DMS114 treated with DMSO at 0.1 percent for 48 hours (cell line): ENCODE measurements at regions not wholly inside any gene's neighbourhood (a gene's known extent, or its start where the extent isn't known, plus 50 kb on each side); places are given as distances from the start of the nearest gene placed in this dataset.

Source experiments
- DNase-seq: peaks from one replicate; lab custom pipeline; 2025; ENCODE audit not compliant: unreplicated experiment; lab: John Stamatoyannopoulos, UW

DNA sequence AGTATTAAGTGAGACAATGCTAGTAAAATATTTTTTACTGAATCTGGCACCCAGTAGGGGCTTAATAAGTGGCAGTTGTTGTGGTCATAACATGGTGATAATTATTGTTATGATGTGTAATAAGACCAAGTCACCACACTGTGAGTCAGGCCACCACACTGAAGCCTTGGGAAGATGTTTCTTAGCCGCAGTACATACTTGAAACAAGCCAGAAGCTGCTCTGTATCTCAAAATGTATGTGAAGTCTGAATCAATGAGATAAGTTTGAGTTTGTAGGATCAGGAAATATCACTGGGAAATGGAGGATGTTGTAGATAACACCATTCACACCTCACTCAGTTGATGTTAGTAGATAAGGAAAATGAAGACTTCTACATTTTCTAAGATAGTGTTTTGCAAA is 51.3 kb upstream of the PTPN3 start:
- DNase-seq: no peak

DNA sequence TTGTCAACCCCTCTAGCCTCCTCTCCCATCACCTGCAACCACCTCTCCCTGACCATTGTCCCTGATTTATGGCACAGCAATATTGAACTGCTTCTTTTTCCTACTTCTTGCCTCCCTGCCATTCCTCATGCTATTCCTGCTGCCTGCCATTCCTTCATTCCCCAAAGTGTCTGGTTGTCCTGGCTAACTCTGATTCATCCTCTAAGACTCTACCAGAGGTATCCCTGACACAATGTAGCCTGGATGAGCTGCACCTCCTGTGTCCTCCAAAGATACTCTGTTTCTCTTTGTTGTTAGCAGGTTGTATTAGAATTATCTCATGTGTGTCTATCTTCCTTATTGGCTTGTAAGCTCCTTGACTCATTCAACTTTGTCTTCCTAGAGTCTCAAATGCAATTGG is 53.5 kb upstream of the PTPN3 start:
- DNase-seq: no peak

DNA sequence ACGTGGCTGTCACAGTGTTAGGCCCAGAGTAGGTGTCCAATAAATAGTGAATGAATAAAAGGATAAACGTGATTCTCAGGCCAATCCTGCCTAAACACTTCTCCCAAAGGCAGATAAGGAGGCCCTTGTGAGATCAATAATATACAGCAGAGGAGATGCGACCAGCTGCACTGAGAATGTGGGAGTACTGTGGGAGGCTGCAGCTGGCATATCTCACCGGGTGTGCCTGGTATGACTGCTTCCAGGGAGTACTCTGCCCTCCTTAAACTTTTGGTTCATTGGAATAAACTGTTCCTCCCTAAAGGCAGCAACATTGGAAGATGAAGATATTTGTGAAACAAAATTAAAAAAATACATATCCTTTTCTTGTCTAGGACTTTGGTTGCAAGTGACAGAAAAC is 57.1 kb upstream of the PTPN3 start:
- DNase-seq: no peak

DNA sequence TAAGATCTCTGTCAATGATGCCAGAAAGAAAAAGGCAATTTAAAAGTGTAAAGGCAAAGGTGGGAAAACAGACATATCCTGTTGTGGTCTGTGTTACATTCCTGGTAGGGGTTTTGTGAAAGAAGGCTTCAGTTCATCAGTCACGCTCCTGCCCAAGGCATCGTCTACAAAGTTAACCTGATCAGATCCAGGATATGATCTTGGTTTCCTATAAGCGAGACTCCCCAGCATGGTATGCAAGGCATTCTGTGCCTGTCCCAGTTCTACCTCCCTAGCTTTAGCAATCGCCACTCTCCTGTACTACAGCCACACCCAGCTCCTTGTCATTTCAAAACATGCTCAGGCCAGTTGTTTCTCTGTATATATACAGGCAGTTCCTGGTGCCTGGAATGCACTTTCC is 58.0 kb upstream of the PTPN3 start:
- DNase-seq: no peak

DNA sequence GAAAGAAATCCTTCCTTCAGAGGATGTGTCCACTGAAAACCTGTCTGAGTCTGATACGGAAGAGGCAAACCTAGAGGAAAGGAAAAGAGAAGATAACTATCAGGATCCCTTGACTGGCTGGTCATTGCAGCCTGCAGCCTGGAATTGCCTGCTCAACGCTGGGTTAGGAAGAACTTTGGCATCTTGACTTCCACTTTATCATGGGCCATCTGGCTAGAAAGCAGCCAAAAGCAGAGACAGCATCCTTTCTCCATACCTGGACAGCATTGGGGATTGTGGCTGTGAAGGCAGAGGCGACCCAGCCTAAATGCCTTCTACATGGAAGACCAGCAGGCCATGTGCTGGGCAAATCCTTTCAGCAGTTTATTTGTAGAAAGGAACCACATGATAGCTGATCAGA is 58.7 kb upstream of the PTPN3 start:
- no peak for DNase-seq

DNA sequence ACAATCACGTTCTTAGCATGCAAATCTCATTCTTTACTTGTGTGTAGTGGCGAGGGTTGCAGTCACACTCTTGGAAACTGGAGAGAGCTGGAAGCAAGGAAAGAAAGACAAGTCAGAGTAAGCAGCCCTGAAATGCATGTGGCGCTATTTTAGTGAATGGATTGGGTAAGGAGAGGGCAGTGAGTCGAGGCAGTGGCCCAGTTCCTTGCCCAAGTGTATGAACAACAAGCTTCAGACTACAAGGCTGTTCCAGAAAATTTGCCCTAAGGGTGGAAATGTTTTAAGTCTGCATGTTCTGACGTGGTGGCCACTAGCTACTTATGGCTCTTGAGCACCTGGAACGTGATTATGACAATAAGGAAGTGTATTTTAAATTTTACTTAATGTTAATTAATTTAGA is 59.4 kb upstream of the PTPN3 start:
- DNase-seq: no peak

DNA sequence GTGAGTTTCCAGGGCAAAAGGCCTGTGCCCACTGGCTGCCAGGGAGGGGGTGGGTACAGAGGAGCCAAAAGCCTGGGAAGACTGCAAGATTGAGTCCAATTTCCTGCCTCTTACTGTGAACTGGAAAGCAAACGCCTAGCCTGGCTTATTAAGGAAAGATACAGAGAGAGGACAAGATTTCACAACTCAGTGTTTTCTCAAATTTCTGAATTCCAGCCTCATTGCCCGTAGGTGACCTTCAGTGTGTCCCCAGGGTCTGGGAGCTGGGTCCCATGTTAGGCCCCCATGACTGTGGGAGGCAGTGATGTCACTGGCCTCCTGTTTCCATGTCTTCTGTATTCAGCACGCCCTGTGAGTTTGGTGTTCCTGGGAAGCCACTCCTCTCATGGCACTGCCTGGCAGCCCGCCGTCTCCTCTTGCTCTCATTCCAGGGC is 60.6 kb upstream of the PTPN3 start:
- no peak for DNase-seq

DNA sequence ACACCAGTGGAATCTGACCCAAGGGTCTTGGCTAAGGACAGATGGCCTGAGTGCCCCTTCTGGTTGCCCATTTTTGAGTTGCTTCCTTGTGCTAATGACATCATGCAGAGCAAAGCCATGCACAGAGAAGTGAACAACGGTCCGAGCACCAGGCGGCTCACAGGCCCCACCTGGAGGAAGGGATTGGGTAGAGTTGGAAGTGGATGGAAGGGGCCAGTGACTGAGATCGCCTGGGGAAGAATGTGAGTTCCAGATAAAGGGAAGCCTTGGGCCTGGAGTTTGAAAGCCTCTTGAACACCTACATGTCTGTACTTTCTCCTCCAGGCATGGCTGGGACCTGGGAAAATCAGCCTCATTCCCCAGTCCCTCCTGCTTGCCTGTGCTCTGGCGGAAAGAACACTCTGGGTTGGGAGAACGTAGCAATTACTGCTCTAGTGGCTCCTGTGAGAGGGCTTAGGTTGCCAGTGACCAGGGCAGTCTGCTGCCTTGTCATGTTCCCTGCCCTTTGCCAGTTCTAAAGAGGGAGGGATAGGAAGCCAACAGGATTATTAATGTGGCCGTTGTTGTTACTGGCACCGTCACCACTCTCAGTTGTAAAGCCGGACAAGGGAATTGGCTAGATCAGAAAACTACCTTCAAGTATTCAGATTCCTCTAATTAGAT is 62.5 kb upstream of the PTPN3 start:
- no peak for DNase-seq

DNA sequence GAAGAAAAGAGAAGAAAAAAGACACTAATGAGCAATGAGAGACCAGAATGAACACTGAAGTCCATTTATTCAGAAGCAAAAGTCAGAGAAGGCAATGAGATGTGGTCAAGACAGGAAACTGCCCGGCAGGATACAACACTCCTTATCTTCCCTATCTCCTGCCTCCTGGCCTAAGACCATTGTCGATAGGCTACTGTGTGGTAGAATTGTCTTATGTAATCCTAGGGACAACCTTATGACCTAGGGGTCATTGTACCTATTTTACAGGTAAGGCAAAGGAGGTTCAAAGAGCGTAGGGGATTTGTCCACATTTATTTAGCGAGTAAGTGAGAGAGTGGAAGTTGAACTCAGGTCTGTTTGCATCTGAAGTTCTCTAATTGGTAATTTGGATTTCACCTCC is 63.0 kb upstream of the PTPN3 start:
- DNase-seq: no peak

DNA sequence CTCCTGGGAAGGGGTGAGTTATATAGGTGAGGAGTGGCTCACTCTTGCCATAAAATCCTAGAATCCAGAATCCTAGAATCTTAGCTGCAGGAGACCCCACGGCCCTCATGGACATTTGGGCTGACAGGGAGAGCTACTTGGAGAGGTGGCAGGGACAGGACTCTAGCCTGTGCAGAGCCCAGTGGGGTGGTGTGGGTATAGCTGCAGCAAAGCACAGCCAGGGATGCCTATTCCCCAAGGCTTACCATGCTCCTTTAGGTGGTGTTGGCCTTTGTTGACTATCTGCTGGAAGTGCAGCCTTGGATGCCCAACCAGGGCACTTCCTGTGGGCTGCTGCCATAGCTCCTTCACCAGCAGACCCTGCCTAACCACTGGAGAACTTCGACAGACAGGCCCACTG is 70.0 kb upstream of the PTPN3 start:
- no peak for DNase-seq

DNA sequence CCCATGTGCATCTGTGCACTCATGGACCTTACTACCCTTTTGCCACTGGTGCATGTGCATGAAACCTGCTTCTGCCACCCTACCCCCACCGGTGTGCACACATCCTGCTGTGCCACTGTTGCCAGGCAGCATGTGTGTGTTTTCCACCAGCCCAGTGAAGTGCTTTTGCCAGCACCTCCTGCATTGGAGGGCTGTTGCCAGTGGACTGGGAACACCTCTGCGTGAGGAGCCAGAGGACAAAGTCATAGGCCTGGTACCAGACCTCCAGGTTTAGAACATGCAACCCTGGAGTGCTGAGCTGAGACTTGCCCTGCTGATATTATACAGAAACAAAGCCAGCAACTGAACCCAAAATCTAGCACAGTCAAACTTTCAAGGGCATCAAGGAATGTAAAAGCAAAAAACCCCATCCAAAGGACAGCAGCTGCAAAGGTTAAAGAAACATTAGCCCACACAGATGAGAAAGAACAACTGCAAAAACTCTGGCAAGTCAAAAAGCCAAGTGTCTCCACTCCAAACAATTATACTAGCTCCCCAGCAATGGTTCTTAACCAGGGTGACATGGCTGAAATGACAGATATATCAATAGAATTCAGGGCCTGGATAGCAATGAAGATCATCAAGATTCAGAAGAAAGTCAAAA is 70.6 kb upstream of the PTPN3 start:
- no peak for DNase-seq

DNA sequence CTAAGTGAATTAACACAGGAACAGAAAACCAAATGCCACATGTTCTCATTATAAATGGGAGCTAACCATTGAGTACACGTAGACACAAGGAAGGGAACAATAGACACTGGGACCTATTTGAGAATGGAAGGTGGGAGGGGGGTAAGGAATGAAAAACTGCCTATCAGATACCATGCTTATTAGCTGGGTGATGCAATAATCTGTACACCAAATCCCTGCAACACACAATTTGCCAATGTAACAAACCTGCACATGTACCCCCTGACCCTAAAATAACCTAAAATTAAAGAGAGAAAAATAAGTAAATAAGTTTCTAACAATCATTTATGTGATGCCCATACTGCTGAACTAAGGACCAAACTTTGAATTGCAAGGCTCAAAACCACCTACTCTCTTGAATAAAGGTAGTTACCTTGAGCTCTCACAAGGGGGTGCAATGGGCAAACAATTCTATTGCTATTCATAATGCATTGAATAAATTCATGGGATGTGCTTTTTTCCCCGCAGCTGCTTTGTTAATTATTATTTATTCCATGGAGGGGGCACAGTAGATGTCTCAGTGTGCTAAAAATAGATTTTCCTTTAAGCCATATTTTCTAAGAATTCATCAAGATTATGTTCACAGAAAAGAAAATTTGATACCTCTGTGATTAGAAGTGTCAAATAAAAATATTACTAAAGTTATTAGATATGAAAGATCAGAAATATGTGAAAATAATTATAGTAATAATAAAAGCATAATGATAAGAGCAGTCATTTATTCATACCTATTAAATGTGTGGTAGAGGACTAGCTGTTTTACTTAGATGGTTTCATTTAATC is 76.2 kb upstream of the PTPN3 start:
- peak; percentile 21 for DNase-seq

DNA sequence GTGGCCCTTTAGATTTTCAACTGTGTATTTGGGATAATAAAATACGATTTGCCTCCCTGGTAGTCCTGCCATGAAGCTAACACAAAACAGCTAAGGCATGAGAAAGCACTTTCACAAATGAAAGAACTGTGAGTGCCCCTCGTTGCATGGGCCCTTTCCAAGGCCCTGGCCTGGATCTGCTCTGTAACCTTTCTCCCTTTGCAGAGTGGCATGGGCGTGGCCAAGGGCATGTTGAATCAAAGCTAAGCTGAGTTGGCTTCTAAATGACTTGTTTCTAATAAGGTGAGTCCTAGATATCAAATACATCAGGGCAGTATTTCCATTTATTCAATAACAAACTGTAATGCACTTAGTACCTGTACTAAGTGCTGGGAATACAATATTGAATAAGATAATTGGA is 78.7 kb upstream of the PTPN3 start:
- DNase-seq: no peak

DNA sequence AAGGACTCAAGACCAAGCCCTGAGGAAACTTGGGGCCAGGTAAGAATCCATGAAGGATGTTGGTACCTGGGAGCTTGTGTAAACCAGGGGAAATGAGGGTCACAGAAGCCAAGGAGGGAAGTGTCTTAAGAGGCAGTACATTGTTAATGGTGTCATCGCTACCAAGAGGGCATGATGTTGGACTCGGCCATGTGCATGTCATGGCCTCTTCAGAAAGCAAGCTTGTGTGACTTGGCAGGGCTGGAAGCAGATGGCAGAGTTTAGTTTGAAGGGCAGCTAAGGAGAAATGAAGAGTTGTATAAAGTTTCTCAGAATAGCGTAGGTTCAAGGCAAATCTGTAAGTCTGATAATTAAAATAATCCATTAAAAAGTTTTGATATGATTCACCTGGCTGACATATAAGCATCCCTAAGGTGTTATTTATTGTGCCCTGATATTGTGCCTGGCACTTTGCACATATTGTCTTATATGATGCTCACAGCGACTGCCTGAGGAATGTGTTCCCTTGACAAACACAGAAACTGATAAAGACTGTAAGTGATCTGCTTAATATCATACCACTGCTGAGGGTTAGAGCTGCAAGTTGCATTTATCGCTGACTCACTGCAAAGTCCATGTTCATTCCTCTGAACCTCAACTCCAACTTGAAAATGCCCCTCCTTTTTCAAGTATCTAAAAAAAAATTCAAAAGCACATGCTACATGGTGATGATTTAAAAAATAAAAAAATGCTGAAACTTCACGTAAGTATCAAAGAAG is 81.3 kb upstream of the PTPN3 start:
- no peak for DNase-seq

DNA sequence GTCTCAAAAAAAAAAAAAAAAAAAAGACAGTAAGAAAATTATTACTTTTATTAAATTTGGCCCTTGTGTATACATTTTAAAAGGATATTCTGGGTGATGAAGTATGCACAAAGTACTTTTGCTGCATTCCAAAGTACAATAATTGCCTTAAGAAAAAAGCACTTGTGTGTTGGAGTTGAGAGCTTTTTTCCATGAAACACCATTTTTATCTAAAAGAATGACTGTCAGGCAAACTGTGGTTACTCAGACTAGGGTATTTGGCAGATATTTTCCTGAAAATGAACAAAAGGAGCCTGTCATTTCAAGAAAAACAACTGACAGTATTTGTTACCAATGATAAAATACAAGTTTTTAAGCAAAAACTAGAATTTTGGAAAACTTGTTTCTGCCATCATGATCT is 84.3 kb upstream of the PTPN3 start:
- no peak for DNase-seq

DNA sequence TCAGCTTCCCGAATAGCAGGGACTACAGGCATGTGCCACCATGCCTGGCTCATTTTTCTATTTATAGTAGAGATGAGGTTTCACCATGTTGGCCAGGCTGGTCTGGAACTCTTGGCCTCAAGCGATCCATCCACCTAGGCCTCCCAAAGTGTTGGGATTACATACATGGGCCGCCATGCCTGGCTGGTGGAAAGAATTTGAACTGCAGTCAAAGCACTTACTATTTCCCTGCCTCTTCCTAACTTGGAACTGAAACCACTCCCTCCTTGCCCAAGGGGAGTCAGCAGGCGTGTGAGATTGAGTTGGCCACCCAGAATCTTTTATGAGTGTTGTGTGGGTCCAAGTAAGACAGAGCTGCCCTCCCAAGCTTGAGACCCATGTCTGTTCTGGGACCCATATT is 86.1 kb upstream of the PTPN3 start:
- no peak for DNase-seq

DNA sequence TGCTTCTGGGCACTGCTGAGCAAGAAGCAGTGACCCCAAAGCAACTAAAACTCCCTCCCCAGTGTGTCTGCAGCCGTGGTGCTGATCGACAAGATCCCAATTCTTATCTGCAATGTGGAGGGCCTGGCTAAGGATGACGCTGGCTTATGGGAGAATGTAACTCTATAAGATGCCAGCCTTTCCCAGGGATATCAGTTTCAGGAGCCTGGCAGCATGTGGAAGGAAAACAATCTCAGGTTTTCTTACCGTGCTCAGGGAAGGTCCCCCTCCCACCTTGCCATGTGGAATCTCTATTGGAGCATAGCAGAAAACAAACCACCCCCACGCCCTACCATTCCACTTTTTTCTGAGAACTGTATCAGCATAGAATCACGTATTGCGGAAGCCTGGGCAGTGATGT is 87.7 kb upstream of the PTPN3 start:
- no peak for DNase-seq

DNA sequence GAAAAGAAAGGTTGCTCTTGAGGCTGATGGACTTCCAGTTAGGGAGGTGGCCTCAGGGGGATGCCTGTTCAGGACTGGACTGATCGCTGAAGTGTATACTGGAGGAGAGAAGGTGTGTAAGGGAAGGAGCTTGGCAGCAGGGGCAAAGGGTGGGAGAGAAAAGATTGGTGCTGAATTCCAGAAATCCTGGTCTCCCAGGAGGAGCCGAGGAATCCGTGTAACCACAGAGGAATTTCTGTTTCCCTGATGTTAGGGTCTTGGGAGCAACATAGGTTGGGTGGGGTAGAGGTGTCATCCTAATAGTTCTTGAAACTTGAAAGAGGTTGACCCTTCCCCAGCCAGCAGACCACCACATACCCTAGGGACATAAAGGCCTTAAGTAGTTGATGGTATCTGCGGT is 88.9 kb upstream of the PTPN3 start:
- DNase-seq: no peak

DNA sequence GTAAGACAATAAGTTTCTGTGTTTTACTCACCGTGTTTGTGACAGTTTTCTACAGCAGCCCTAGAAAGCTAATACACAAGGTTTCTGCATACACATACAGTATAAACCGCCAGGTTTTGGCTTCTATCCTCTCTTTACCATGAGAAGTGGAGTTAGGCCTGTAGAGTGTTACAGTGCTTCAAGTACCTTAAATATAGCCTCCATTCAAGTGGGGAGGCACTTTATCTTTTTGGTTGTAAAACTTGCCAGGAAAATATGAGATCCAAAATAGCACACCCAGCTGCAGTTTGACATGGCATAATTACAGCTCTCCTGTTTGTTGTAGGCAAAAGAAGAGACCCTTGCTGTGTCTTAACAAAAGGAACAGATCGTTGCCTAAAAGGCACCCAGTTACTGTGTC is 90.3 kb upstream of the PTPN3 start:
- DNase-seq: no peak

DNA sequence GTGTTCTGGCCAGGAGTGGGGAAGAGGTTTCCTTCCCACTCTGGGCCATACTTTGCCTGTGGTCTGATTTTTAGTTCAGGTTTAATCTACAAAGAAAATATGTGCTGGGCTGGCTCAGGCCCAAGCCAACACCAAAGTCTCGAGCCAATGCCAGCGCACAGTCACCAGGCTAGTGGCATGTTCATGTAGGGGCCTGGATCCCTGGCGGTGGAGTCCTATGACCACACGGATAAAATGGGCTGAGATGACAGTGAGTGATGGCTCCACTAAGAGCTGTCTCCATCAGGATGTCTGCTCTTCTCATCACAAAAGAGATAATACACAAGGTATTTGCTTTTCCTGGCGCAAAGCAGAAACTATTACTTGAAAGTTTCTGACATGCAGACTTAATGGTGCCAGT is 92.9 kb upstream of the PTPN3 start:
- DNase-seq: no peak

DNA sequence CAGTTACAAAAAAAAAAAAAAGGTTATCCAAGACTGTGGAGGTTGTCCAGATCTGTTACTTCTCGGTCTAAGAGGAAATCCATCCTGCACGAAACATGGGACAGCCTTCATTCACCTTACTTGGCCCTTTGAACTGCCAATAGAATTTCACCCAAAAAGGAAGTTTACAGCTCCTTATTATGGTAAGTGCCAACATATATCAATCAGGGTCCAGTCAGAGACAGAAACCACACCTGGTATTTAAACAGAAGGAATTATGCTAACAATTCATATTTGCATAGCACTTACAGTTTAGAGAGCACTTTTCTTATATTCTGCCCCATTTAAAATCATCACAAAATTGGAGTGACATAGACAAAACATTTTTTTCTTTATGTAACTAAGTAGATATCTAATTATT is 93.6 kb upstream of the PTPN3 start:
- no peak for DNase-seq

DNA sequence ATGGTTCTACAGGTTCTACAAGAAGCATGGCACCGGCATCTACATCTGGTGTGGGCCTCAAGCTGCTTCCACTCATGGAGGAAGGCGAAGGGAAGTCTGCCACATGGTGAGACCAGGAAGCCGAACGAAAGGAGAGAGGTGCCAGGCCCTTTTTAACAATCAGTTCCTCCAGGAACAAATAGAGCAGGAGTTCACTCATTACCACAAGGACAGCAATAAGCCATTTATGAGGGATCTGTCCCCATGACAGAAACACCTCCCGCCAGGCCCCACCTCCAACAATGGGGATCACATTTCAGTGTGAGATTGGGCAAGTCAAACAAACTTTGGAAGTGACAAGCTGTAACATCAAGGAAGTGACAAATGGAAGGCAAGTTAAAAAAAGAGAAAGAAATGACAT is 95.5 kb upstream of the PTPN3 start:
- DNase-seq: no peak
